Stimulated activated naive B cell treated with anti-CD40 and anti-IgM and Interleukin-4, amounts not matched to agents 10 μg/mL and 1 μg/mL and 100 μg/mL, for 72 hours (primary cell): ENCODE measurements at regions not wholly inside any gene's neighbourhood (a gene's known extent, or its start where the extent isn't known, plus 50 kb on each side); places are given as distances from the start of the nearest gene placed in this dataset.

Source experiments
- ATAC-seq, 2 donors: fragments of 150-1000 bp; cut with Tn5 transposase; replicated peaks; 2 replicates each; pipeline ENCODE4 v1.10.0; 2021; ENCODE audit warnings: moderate library complexity in 1 of 2
- DNase-seq: peaks from one replicate; pipeline ENCODE4 v3.0.0; 2021
- H3K27ac Mint-ChIP-seq: one replicate; pipeline ENCODE4 v1.8.0; 2022; ENCODE audit warnings: mild to moderate bottlenecking, mixed read lengths
- H3K27me3 Mint-ChIP-seq, 2 donors: one replicate each; pipeline ENCODE4 v1.8.0; 2022; ENCODE audit warnings: mixed read lengths in 2 of 2
- H3K36me3 Mint-ChIP-seq, 2 donors: one replicate each; pipeline ENCODE4 v1.8.0; 2022; ENCODE audit warnings: mixed read lengths in 2 of 2, mild to moderate bottlenecking in 1 of 2
- H3K4me1 Mint-ChIP-seq, 2 donors: one replicate each; pipeline ENCODE4 v1.8.0; 2022; ENCODE audit warnings: mixed read lengths in 2 of 2, mild to moderate bottlenecking in 1 of 2
- H3K4me3 Mint-ChIP-seq, 2 donors: one replicate each; pipeline ENCODE4 v1.8.0; 2022; ENCODE audit warnings: mild to moderate bottlenecking in 2 of 2, mixed read lengths in 2 of 2, moderate library complexity in 1 of 2
- H3K9me3 Mint-ChIP-seq, 2 donors: one replicate each; pipeline ENCODE4 v1.8.0; 2022; ENCODE audit warnings: mixed read lengths in 2 of 2, mild to moderate bottlenecking in 1 of 2

- ATAC-seq (no peak), DNase-seq (no peak)
- no peak overlapping the region for H3K4me3 Mint-ChIP-seq
- H3K36me3 Mint-ChIP-seq: no peaks in the 10 kb centered on the region
- no peaks in the 10 kb centered on the region for H3K27me3 Mint-ChIP-seq
- no peaks in the 10 kb centered on the region for H3K4me1 Mint-ChIP-seq
- H3K27ac Mint-ChIP-seq: no peak overlapping the region
- no peaks in the 10 kb centered on the region for H3K9me3 Mint-ChIP-seq
Measured at GRCh38 chr20:19100975-19101374, 111.5 kb upstream of the SLC24A3 start.

- Mint-ChIP-seq H3K27me3 (peaks cover 0 to 6% of the 10 kb centered on the region in 2 donors), H3K4me3 (no peak overlapping the region), H3K4me1 (no peaks in the 10 kb centered on the region), H3K9me3 (no peaks in the 10 kb centered on the region), H3K27ac (no peak overlapping the region), H3K36me3 (no peaks in the 10 kb centered on the region)
- DNase-seq (no peak), ATAC-seq (no peak)
Measured at GRCh38 chr20:19104186-19104585, 108.3 kb upstream of the SLC24A3 start.

- Mint-ChIP-seq H3K4me3 (no peak overlapping the region), H3K9me3 (no peaks in the 10 kb centered on the region), H3K27me3 (peaks cover 4 to 6% of the 10 kb centered on the region in 2 donors), H3K36me3 (no peaks in the 10 kb centered on the region), H3K27ac (no peak overlapping the region), H3K4me1 (no peaks in the 10 kb centered on the region)
- no peak for DNase-seq
- no peak for ATAC-seq
Measured at GRCh38 chr20:19108155-19108554, 104.3 kb upstream of the SLC24A3 start.

- Mint-ChIP-seq H3K36me3 (no peaks in the 10 kb centered on the region), H3K4me3 (no peak overlapping the region), H3K4me1 (no peaks in the 10 kb centered on the region), H3K9me3 (peaks cover 0 to 2% of the 10 kb centered on the region in 2 donors), H3K27ac (no peak overlapping the region), H3K27me3 (peaks cover 4 to 6% of the 10 kb centered on the region in 2 donors)
- DNase-seq (no peak), ATAC-seq (no peak)
Measured at GRCh38 chr20:19110285-19110684, 102.2 kb upstream of the SLC24A3 start.

- Mint-ChIP-seq H3K36me3 (no peaks in the 10 kb centered on the region), H3K27me3 (peaks cover 4 to 6% of the 10 kb centered on the region in 2 donors), H3K9me3 (peaks cover 0 to 3% of the 10 kb centered on the region in 2 donors), H3K4me3 (no peak overlapping the region), H3K27ac (no peak overlapping the region), H3K4me1 (no peaks in the 10 kb centered on the region)
- ATAC-seq (no peak), DNase-seq (no peak)
Measured at GRCh38 chr20:19110881-19111460, 101.5 kb upstream of the SLC24A3 start.

DNA sequence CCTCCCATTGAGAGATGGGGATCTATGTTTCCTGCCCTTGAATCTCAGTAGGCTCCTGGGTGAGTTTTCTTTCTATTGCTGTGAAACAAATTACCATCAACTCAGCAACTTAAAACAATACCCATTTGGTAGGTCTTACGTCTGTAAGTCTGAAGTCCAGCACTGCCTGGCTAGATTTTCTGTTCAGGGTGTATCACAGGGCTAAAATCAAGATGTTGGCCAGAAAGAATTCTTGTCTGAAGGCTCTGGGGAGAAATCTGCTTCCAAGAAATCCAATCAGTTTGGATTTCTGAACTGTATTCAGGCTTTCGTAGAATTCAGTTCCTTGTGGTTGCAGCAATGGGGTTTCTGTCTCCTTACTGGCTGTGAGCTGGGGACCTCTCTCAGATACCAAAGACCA lies 99.6 kb upstream of the SLC24A3 start:
- H3K27ac Mint-ChIP-seq: no peak overlapping the region
- H3K36me3 Mint-ChIP-seq: no peaks in the 10 kb centered on the region

GRCh38 chr20:19113343-19113930 lies 99.0 kb upstream of the SLC24A3 start:
- Mint-ChIP-seq H3K4me1 (no peaks in the 10 kb centered on the region), H3K27me3 (peaks cover 2 to 8% of the 10 kb centered on the region in 2 donors), H3K9me3 (peaks cover 0 to 3% of the 10 kb centered on the region in 2 donors), H3K27ac (no peak overlapping the region), H3K36me3 (no peaks in the 10 kb centered on the region), H3K4me3 (no peak overlapping the region)
- no peak for ATAC-seq
- no peak for DNase-seq

More for the DNA sequence above, 99.6 kb upstream of the SLC24A3 start:
- DNase-seq (no peak), ATAC-seq (no peak)
- Mint-ChIP-seq H3K4me3 (no peak overlapping the region), H3K9me3 (peaks cover 0 to 3% of the 10 kb centered on the region in 2 donors), H3K27me3 (peaks cover 6 to 8% of the 10 kb centered on the region in 2 donors), H3K4me1 (no peaks in the 10 kb centered on the region)

- no peak for DNase-seq
- no peak overlapping the region for H3K4me3 Mint-ChIP-seq
- peaks cover 0 to 8% of the 10 kb centered on the region in 2 donors for H3K27me3 Mint-ChIP-seq
- H3K36me3 Mint-ChIP-seq: no peaks in the 10 kb centered on the region
- H3K4me1 Mint-ChIP-seq: no peaks in the 10 kb centered on the region
- ATAC-seq: no peak
- H3K27ac Mint-ChIP-seq: no peak overlapping the region
- H3K9me3 Mint-ChIP-seq: peaks cover 0 to 3% of the 10 kb centered on the region in 2 donors
Measured at GRCh38 chr20:19114410-19114809, 98.0 kb upstream of the SLC24A3 start.

- H3K27ac Mint-ChIP-seq: no peak overlapping the region
- ATAC-seq (no peak), DNase-seq (no peak)
- H3K4me1 Mint-ChIP-seq: no peaks in the 10 kb centered on the region
- H3K27me3 Mint-ChIP-seq: peaks cover 0 to 4% of the 10 kb centered on the region in 2 donors
- H3K9me3 Mint-ChIP-seq: peaks cover 0 to 3% of the 10 kb centered on the region in 2 donors
- H3K4me3 Mint-ChIP-seq: no peak overlapping the region
- H3K36me3 Mint-ChIP-seq: no peaks in the 10 kb centered on the region
Measured at GRCh38 chr20:19115581-19115980, 96.9 kb upstream of the SLC24A3 start.

GRCh38 chr20:19120011-19120410 lies 92.4 kb upstream of the SLC24A3 start:
- H3K4me1 Mint-ChIP-seq: no peaks in the 10 kb centered on the region
- peaks cover 0 to 4% of the 10 kb centered on the region in 2 donors for H3K27me3 Mint-ChIP-seq
- H3K36me3 Mint-ChIP-seq: no peaks in the 10 kb centered on the region
- no peak for DNase-seq
- peaks cover 0 to 3% of the 10 kb centered on the region in 2 donors for H3K9me3 Mint-ChIP-seq
- no peak overlapping the region for H3K27ac Mint-ChIP-seq
- ATAC-seq: no peak
- no peak overlapping the region for H3K4me3 Mint-ChIP-seq

DNA sequence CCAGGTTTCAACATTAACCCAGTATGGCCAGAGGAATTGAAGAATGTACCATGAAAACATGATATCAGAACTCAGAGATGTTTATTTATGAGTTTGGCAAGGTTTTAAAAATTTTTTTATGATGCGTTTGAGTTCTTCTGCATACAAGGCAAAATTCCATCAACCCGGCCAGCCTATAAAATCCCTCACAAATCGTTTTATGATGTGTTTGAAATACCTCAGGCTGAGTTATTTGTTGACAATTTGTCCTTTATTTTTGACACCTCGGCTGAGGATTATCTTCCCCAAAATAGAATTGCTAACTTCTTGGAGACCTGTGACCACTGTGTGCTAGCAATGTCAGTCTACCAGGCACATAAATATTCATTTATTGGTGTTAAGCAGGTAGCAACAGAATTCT lies 91.9 kb upstream of the SLC24A3 start:
- ATAC-seq (no peak), DNase-seq (no peak)
- Mint-ChIP-seq H3K4me3 (no peak overlapping the region), H3K36me3 (no peaks in the 10 kb centered on the region), H3K4me1 (no peaks in the 10 kb centered on the region), H3K27ac (no peak overlapping the region), H3K27me3 (peaks cover 0 to 4% of the 10 kb centered on the region in 2 donors), H3K9me3 (no peaks in the 10 kb centered on the region)

DNA sequence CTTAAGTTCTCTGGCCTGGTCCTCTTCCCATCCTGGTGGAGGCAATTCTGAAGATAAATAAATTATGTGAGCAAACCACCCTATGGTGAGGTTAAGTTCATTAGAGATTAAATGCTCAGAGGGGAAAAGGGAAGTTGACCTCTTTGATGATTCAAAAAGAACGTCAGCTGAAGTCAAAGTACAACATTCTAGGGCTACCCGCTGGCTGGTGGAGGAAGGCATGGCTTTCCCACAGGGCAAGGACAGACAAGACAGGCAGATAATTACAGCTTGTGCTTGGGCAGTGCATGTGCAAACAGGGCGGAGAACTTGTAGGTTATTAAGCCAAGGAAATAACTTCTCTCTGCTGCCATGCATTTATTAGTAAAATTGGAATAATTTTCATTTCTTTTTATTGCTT lies 91.0 kb upstream of the SLC24A3 start:
- Mint-ChIP-seq H3K4me3 (no peak overlapping the region), H3K36me3 (no peaks in the 10 kb centered on the region), H3K27me3 (peaks cover 0 to 4% of the 10 kb centered on the region in 2 donors)

DNA sequence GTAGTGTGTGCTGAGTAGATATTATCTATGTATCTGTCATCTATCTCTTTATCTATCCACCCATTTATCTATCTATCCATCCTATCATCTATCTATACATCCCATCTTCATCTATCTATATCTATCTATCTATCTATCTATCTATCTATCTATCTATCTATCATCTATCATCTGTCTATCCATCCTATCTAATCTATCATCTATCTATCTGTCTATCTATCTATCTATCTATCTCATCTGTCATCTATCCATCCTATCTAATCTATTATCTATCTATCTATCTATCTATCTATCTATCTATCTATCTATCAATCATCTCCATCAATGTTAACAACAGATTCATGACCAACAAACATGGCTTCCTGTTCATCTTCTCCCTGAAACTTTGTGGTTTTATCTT lies 90.5 kb upstream of the SLC24A3 start:
- DNase-seq (no peak), ATAC-seq (no peak)
- peaks cover 0 to 2% of the 10 kb centered on the region in 2 donors for H3K27me3 Mint-ChIP-seq
- H3K36me3 Mint-ChIP-seq: no peaks in the 10 kb centered on the region
- no peak overlapping the region for H3K27ac Mint-ChIP-seq
- H3K4me1 Mint-ChIP-seq: no peaks in the 10 kb centered on the region
- H3K4me3 Mint-ChIP-seq: no peak overlapping the region
- no peaks in the 10 kb centered on the region for H3K9me3 Mint-ChIP-seq

More for the DNA sequence above, 91.0 kb upstream of the SLC24A3 start:
- Mint-ChIP-seq H3K27ac (no peak overlapping the region), H3K9me3 (no peaks in the 10 kb centered on the region), H3K4me1 (no peaks in the 10 kb centered on the region)
- DNase-seq (no peak), ATAC-seq (peak; percentile 54 to 83)

DNA sequence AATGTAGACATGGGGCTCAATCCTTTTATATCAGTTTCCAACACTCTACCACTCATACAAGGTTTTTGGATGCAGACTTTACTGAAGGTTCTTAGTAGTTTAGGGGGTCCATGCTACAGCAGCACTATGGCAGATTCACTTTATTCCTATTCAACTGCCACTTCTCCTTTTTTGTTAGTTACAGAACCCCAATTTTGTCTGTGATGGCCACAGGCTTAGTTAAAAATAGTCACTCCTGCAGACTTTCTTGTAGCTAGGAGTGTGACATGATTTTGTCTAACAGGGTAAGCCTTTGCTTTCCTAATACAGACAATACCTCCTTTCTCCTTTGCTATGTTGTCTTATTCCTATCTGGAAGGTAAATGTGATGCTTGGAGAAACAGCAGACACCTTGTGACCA lies 90.0 kb upstream of the SLC24A3 start:
- DNase-seq (no peak), ATAC-seq (no peak)
- H3K4me3 Mint-ChIP-seq: no peak overlapping the region
- peaks cover 0 to 1% of the 10 kb centered on the region in 2 donors for H3K9me3 Mint-ChIP-seq
- H3K4me1 Mint-ChIP-seq: no peaks in the 10 kb centered on the region
- H3K36me3 Mint-ChIP-seq: no peaks in the 10 kb centered on the region
- no peak overlapping the region for H3K27ac Mint-ChIP-seq
- H3K27me3 Mint-ChIP-seq: no peaks in the 10 kb centered on the region

DNA sequence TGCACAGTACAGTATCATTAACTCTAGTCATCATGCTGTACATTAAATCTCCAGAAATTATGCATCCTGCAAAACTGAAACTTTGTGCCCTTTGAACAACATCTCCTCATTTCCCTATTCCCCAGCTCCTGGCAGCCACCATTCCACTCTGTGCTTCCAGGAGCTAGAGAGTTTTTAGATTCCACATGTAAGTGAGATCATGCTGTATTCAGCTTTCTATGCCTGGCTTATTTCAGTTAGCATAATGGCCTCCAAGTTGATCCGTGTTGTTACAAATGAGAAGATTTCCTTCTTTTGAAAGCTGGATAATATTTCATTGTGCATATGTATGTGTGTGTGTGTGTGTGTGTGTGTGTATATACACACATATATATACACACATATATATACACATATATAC lies 86.9 kb upstream of the SLC24A3 start:
- peaks cover 0 to 1% of the 10 kb centered on the region in 2 donors for H3K9me3 Mint-ChIP-seq
- DNase-seq (no peak), ATAC-seq (no peak)
- no peak overlapping the region for H3K4me3 Mint-ChIP-seq
- H3K27me3 Mint-ChIP-seq: peaks cover 0 to 5% of the 10 kb centered on the region in 2 donors
- H3K4me1 Mint-ChIP-seq: no peaks in the 10 kb centered on the region
- no peaks in the 10 kb centered on the region for H3K36me3 Mint-ChIP-seq
- no peak overlapping the region for H3K27ac Mint-ChIP-seq
